CD4-positive, alpha-beta T cell treated with Interleukin-2 at 100 ng/mL for 4 hours (primary cell): ENCODE measurements at regions not wholly inside any gene's neighbourhood (a gene's known extent, or its start where the extent isn't known, plus 50 kb on each side); places are given as distances from the start of the nearest gene placed in this dataset.
A peak's percentile ranks its signal among the peaks of the same experiment; 100 is the strongest.
"Not testable (repeated sequence)": the region's sequence is repeated elsewhere in the genome, so short reads cannot be mapped to it uniquely, and the experiment has no call there.

Source experiments
- DNase-seq: peaks from one replicate; pipeline ENCODE4 v3.0.0-alpha.2; 2020; ENCODE audit warnings: low spot score

DNA sequence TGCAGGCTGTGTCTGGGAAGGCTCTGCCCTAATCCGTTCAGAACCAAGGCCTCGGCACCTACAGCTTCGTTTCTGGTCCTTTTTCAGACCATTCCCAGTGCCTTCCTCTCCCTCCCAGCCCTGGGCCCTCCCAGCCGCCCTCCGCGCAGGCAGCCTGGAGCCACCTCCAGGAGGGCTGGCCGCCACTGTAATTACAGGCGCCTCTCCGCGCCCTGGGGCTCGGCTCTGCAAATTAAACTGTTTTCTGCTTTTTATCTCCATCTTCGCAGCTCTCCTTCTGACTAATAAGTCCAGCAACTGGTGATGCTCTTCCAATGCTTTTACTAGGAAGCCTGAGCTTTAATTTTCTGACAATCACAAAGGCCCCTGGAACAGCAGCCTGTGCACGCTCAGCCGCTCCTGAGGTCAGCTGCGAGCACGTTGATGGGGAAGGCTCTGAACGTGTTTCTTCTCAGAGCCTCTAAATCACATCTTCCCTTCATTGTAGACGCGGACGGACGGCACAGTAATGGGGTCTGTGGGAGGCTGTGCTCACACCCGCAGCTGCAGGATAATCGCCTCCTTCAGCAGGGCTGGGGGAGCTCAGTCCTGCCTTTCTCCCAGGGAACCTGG, 194.6 kb downstream of the DLL1 start:
- DNase-seq: no peak

DNA sequence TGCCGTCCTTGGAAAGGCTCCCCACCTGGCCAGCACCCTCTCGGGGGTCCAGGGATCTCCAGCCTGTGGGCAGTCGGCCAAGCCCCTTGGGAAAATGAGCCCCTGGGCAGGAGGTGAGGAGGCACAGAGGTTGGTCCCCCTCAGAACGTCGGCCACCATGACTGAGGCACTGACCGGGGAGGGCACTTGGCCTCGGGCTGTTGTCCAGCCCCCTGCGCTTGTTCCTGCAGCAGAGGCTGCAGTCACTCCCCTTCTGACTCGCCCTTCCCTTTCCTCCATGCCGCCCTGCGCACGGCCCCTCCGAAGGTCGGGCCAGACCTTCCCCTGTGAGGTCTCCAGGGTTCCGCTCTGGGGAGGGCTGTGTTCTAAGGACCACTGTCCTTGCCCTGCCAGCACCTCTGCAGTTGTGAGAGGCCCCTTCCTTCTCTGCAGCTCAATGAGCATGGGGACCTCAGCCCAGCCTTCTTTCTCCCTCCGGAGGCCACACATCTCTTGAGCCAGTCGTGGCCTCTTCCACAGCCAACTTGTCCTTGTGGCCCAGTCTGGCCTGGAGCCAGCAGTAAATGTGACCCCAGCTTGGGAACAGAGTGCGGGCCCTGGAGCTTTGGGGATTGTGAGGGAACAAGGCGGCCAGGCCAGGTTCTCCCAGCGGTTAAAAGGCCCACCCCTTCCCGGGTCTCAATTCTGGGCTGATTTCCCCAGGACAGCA, 195.5 kb downstream of the DLL1 start:
- DNase-seq: no peak

DNA sequence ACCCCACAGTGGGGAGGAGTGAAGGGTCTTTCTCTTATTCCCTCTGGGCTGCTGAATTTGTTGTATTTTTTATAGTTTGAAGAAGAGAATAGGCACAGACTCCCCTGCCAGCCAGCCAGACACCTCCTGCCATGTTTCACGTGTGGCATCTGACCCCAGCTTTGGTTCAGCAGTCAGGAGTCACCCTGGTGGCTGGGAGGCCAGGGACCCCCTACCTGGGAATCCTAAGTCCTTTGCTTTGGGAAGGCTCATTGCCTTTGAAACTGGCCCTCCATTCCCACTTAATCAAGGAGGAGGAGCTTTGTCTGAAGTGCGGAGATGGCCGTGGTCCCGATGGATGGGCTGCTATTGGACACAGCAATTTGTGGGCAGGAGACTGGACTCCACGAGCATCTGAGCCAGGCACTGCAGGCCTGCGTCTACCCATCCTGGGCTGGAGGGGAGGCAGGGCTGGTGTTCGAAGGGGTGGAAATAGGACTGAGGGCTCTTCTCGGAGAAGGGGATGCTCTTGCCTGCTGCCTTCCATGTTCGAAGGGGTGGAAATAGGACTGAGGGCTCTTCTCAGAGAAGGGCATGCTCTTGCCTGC, 196.1 kb downstream of the DLL1 start:
- DNase-seq: no peak

DNA sequence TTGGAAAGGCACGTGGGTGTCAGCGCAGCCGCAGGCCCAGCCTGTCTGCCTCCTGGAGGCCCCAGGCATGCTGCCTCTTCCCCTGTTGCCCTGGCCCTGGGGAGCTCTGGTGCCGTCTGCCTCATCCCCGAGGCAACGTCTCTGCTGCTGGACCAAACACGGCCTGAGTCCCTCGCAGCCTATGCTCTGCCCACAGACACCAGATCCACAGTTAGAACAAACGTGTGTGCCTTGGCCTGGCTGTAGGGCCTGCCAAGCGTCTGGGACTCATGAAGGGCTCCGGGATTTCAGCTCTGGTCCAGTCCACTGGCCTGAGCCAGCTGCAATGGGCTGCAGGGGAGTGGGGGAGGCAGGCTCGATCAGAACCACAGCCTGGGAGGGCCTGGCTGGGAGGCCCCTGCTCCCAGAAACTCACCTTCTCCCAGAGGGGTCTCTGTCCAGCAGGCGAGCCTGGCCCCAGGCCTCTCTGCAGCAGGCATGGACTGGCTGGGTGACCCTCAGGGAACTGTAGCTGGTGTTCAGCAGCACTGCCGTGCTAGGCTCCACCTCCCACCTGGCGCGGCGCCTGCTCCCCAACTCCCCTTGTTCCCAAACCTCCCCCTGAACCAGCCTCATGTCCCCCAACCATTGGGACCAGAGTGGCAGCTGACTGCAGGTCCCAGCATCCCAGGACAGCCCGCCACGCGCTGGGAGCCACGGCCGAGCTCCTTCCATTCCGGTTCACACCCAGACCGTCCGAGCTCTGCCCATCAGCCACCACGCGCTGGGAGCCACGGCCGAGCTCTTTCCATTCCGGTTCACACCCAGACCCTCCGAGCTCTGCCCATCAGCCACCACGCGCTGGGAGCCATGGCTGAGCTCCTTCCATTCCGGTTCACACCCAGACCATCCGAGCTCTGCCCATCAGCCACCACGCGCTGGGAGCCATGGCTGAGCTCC, 197.0 kb downstream of the DLL1 start:
- DNase-seq: no peak

DNA sequence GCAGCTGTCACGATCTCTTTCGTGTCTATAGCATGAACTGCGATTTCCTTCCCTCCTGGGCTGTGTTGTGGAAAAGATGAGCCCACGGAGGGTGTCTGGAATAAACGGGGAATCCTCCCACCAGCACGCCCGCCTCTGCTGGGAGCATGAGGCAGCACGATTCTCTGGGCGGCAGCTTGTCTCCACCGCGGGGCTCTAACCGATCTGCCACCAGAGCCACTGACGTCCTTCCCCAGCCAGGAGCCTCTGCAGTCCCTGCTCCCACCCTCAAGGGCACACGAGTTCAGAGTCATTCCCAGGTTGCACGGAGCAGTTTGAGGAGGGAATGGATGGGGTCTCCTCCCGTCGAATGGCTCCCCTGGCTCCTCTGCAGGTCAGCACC, 197.6 kb downstream of the DLL1 start:
- no peak for DNase-seq

DNA sequence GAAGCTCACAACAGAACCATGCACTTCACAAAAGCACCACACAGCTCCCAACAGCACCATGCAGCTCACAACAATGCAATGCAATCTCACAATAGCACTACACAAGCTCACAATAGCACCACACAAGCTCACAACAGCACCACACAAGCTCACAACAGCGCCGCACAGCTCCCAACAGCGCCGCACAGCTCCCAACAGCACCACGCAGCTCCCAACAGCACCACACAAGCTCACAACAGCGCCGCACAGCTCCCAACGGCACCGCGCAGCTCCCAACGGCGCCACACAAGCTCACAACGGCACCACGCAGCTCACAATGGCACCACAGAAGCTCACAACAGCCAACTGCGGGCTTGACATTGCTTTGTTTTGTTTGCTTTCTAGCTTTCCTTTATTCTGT, 198.1 kb downstream of the DLL1 start:
- no peak for DNase-seq

DNA sequence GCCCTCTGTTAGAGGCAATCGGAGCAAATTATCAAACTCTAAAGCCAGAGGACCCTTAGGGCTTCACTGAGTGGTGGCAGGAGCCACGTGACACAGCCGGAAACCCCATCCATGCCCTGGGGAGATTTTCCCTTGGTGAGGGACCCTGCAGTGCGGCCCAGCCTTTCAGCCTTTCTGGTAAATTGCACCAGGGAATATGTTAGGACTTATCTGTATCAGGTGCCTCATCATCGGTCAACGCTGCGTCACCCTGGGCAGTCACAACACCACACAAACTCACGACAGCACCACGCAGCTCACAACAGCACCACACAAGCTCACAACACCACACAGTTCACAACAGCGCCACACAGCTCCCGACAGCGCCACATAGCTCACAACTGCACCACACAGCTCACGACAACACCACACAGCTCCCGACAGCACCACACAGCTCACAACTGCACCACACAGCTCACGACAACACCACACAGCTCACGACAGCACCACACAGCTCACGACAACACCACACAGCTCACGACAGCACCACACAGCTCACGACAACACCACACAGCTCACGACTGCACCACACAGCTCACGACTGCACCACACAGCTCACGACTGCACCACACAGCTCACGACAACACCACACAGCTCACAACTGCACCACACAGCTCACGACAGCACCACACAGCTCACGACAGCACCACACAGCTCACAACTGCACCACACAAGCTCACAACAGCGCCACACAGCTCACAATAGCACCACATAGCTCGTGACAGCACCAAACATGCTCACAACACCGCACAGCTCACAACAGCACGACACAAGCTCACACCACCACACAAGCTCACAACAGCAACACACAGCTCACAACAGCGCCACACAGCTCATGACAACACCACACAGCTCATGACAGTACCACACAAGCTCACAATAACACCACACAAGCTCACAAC, 199.0 kb downstream of the DLL1 start:
- no peak for DNase-seq

DNA sequence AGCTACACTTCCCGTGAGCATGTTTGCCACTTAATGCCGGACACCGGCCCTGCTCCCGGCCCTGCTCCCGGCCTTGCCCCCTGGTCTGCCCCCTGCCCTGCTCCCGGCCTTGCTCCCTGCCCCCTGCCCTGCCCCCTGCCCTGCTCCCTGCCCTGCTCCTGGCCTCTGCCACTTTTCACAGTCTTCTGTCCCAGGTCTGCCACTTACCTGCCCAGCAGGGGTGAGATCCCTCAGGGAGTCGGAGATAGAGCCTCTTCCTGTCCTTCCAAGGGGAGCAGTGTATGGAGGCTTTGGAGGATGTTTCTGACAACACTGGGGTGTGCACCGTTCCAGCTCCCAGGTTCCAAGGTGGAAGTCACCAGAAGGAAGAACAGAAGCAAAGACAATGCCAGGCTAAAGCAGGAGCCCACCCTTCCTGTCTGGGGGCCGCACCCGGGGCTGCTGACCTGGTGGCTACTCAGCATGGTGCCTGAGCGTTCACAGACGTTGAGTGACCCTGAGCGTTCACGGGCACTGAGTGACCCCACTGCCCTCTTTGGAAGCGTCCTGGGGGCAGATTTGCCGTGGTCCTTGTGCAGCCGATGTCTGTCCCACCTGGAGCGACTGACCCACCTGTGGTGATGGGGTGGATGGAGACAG, 199.8 kb downstream of the DLL1 start:
- no peak for DNase-seq

DNA sequence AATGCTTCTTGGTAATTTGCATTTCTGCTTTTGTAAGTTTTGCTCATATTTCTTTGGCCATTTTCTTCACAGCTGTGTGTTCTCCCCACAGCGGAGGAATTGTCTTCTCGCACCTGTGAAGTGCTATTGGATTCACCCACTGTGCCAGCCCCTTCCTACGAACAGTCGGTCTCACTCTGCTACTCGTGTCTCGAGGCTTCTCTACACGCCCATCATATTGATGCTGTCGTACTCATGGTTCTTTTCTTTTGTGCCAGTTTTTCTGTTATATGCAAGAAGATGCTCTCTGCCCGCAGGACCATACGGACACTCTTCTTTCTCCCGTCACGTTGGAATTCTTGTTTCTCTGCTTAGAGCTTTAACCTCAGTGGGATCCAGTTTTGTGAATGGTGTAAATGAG, 200.3 kb downstream of the DLL1 start:
- no peak for DNase-seq

DNA sequence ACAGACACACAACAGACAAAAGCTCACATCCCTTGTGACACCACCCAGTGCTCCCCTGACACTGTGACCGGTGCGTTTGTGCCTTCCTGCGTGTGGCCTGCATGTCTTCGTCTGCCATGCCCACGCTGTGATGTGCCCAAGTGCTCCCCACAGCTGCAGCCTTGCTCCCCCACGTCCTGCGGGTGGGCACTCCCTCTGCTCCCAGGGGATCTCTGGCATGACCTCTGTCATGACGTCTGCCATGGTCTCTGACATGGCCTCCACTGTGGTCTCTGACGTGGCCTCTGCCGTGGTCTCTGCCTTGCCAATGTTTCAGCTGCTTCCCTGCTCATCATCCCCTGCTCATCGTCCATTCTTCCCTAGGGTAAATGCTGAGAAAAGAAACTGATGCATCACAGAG, 200.9 kb downstream of the DLL1 start:
- DNase-seq: no peak

DNA sequence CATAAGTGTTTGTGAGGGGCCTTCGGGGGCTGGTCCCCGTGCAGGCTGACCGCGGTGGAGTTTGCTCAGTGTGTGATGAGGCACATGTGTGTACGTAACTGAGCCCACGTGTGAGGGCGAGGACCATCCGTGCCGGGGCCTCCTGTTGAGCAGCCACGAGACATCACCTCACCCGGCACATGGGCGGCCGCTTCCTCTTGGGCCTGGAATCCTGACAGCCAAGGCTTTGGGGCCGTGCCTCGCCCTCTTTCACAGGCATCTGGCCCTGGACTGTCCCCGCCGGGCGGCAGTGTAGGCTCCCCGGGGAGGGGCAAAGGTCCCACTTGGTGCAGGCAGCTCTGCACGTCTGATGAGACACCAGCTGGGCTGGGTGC, 202.3 kb downstream of the DLL1 start:
- no peak for DNase-seq

DNA sequence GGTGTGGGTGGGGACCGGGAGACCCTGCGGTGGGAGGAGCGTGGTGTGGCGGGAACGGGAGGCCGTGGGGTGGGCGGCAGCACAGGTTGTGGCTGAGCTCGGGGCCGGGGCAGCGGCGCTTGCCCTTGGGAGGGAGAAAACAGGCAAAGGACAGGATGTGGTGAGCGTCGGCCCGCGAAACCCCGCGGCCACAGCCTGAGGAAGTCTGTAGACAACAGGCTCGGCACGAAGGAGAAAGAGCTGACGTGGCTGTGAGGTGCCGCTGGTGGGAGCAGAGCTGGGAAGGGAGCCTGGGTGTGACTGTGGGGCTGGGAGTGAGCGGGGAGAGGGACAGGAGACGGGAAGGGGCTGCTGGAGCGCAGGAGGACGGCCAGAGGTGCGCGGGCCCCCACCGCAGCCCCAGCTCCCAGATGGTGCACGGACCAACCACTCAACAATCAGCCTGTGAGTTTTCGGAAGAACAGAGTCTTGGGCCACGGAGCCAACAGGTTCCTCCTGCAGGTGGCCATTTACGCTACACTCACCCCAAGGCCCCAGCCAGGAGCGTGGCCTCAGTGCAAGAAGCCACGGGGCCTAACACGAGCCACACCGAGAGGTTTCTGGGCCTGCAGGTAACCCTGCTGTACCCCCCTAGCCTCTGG, 202.8 kb downstream of the DLL1 start:
- DNase-seq: peak; percentile 41

DNA sequence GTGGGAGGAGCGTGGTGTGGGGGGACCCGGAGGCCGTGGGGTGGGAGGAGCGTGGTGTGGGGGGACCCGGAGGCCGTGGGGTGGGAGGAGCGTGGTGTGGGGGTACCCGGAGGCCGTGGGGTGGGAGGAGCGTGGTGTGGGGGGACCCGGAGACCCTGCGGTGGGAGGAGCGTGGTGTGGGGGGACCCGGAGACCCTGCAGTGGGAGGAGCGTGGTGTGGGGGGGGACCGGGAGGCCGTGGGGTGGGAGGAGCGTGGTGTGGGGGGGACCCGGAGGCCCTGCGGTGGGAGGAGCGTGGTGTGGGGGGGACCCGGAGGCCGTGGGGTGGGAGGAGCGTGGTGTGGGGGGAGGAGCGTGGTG, 203.5 kb downstream of the DLL1 start:
- not testable (repeated sequence) for DNase-seq

DNA sequence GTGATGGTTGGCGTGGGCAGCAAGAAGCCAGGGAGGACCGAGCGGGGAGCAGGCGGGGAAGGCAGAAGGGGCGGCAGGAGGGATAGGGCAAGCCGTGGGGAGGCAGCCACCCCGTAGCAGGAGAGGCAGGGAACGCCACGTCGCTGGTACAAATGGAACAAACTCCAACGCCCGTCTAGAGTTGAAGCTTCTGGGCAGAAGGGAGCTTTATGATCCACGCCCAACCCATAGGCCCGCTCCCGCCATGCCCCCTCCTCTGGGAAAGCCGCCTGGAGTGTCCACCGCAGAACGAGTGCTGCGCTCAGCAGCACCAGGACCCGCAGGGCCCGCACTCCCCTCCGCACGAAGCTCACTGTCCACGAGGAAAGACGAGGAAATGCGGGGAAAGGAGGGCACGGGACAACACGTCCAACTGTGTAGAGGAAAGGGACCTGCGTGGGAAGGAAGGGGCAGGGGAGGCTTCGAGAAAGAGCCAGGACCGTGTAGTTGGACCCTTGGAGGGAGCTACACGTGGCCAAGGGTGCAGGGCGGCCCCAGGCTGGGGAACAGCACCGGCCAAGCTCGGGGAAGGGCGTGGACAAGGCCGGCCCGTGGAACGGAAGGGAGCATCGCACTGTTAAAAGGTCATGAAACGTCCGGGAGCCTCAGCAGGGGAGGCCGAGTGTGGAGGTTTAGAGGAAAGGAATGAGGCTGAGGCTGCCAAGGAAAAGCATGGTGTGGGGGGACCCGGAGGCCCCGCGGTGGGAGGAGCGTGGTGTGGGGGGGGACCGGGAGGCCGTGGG, 204.0 kb downstream of the DLL1 start:
- DNase-seq: no peak

DNA sequence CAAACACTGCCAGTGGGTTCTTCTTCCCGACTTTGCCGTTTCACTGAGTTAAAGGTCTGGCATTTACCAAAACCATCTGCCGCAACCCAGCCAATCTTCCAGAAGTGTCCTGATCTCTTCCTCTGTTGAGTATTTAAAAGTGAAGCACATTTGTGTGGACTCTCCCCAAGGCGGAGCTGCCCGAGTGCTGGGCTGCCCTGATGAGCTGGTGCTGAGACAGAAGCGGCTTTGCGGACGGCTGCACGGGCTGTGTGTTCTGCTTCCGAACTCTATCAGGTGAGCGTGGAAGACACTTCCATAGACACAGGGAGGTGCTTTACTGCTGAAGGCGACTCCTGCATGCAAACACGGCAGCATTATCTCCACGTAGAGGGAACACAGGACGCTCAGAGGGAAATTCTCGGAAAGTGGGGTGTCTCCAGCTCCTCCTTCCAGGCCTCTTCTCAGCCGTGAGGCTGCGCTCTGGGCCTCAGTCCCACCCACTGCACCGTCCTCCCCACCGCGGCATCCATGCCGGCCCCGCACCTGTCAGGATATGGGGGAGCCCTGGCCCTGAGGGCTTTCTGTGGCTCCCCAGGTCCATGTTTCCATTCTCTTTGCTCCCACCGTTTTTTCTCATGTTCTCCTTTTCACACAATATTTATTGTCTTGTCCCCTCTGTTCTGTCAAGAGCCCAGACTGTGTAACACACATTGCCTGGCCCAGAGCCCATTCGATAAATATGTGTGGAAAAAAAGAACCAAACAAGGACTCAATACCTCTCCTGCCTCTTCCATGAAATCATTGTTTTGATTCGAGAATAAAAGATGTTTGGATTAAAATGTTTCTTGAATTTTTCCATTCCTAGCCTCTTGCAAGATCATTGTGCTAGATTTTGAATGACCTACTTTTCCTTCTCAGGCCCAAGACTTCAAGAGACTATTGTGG, 205.1 kb downstream of the DLL1 start:
- no peak for DNase-seq

DNA sequence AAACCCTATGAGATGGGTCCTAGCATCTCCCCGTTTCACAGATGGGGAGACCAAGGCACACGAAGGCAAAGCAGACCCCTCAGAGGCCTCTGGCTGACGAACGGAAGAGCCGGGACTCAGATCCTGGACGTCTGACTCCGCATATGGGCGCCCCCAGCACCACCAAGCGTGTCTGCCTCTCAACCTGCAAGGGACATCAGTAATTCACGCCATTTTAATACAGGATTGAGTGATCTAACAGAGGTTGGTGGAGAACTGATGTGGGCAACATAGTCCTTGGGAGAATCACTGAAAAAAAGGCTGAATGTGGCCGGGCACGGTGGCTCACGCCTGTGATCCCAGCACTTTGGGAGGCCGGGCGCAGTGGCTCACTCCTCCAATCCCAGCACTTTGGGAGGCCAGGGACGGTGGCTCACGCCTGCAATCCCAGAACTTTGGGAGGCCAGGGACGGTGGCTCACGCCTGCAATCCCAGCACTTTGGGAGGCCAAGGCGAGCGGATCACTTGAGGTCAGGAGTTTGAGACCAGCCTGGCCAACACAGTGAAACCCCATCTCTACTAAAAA, 206.6 kb downstream of the DLL1 start:
- no peak for DNase-seq

DNA sequence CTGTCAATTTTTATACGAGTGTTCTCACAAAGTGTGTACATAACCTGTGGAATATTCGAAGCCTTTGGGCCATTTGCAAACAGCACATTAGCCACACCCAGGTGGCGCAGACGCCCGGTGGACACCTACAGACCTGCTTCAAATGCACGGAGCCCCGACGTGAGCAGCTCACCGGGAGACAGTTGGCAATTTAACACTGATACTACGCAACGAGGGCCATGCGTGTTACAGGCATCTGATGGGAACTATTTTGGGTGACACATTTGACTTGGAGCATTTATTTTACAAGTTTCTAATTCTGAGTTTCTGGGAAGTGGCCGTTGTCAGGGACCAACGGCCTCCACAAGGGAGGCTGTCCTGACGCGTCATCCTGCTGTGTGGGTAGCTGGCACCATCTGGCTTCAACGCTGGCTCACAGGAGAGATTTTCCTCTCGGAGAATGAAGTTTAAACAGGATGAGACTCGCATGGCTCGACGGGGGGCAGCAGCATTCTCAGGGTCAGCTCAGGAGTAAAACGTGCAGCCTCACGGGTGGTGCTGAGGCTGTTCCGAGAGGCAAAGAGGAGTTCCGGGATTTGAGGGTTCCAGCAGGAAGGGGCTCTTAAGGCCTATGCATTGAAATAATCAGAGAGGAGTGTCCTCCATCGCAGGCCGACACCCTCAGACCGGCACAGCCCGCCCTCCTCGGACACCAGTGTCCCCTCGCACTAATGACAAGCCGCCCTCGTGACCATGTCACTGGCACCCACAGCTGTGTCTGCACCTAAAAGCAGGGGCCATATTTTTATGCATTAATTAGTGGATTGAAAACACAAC, 207.4 kb downstream of the DLL1 start:
- DNase-seq: no peak
